GM12878 (cell line): ENCODE measurements at regions not wholly inside any gene's neighbourhood (a gene's known extent, or its start where the extent isn't known, plus 50 kb on each side); places are given as distances from the start of the nearest gene placed in this dataset.

Experiments used
- ATAC-seq: fragments of 200-7000 bp; cut with Tn5 transposase; 3 replicates; pipeline ENCODE4 v1.9.1; 2020; ENCODE audit warnings: mild to moderate bottlenecking, moderate library complexity
- BruUV-seq: library from RNA; stranded (reverse); fragments of 400-500 nt; replicated peaks from 2 replicates; lab custom pipeline; 2021; lab: Mats Ljungman, UMichigan
- CTCF ChIA-PET: fragments of 300-600 bp; sonication (Branson Sonifier 250); formaldehyde crosslinking; extraction: SDS; loops from one replicate; lab custom pipeline; 2021; ENCODE audit warnings: inconsistent platforms; lab: Yijun Ruan, JAX
- POLR2A ChIA-PET: fragments of 350-600 bp; formaldehyde crosslinking; extraction: SDS; loops from one replicate; lab custom pipeline; 2021; ENCODE audit warnings: inconsistent platforms; lab: Charles Lee
- RAD21 ChIA-PET: fragments of 300-600 bp; sonication (Branson Sonifier 250); formaldehyde crosslinking; loops from one replicate; lab custom pipeline; 2023; ENCODE audit warnings: antibody characterized with exemption; ENCODE audit not compliant: unreplicated experiment; lab: Charles Lee
- SMC1A ChIA-PET: fragments of 300-600 bp; sonication (Branson Sonifier 250); formaldehyde crosslinking; loops from one replicate; lab custom pipeline; 2023; ENCODE audit not compliant: unreplicated experiment, uncharacterized antibody; lab: Charles Lee
- DNase-seq: peaks from one replicate; pipeline ENCODE4 v3.0.0-alpha.2; 2011; ENCODE audit warnings: low read depth, low spot score
- FAIRE-seq: peaks from 3 replicates; lab custom pipeline; 2011; peaks lifted over from hg19 to GRCh38; lab: Jason Lieb, UNC
- H2AFZ ChIP-seq: 2 replicates; pipeline ENCODE4 v1.6.0; 2011; ENCODE audit warnings: low read depth, low read length, control low read depth; ENCODE audit not compliant: control insufficient read depth
- H3K27ac ChIP-seq: 2 replicates; pipeline ENCODE4 v1.5.1; 2011; ENCODE audit warnings: control low read depth; ENCODE audit not compliant: control insufficient read depth, insufficient read depth
- H3K27me3 ChIP-seq, 2 experiments: replicated peaks in 1 of 2; 2 replicates each; pipeline versions ENCODE4 v1.6.0 to v1.6.1; 2011; ENCODE audit warnings: low read length in 1 of 2; ENCODE audit not compliant: control insufficient read depth in 2 of 2, insufficient read depth in 2 of 2
- H3K36me3 ChIP-seq, 2 experiments: 2 replicates each; pipeline ENCODE4 v1.5.1; 2011; ENCODE audit warnings: low read length in 1 of 2; ENCODE audit not compliant: control insufficient read depth in 2 of 2, insufficient read depth in 2 of 2
- H3K4me1 ChIP-seq: 2 replicates; pipeline ENCODE4 v1.6.1; 2011; ENCODE audit warnings: mild to moderate bottlenecking, low read length, moderate library complexity, mixed read lengths; ENCODE audit not compliant: control insufficient read depth, insufficient read depth
- H3K4me2 ChIP-seq: 2 replicates; pipeline ENCODE4 v1.6.0; 2011; ENCODE audit warnings: control low read depth; ENCODE audit not compliant: control insufficient read depth, insufficient read depth
- H3K4me3 ChIP-seq: fragments of 200-600 bp; sonication (generic); 2 replicates; pipeline ENCODE4 v1.5.1; 2016
- H3K79me2 ChIP-seq: 2 replicates; pipeline ENCODE4 v1.6.0; 2011; ENCODE audit warnings: low read length; ENCODE audit not compliant: control insufficient read depth, insufficient read depth
- H3K9ac ChIP-seq: 2 replicates; pipeline ENCODE4 v1.8.0; 2011; ENCODE audit warnings: low read length, control low read depth, mixed read lengths; ENCODE audit not compliant: control insufficient read depth, insufficient read depth
- H3K9me3 ChIP-seq: replicated peaks from 3 replicates; pipeline ENCODE4 v1.5.1; 2011; ENCODE audit warnings: mild to moderate bottlenecking, low read length; ENCODE audit not compliant: control insufficient read depth, insufficient read depth
- H4K20me1 ChIP-seq: 2 replicates; pipeline ENCODE4 v1.6.0; 2011; ENCODE audit not compliant: control insufficient read depth, insufficient read depth
- ATF7 ChIP-seq: fragments of 450-650 bp; IDR thresholded peaks from 2 replicates; pipeline ENCODE4 v1.6.1; 2016; ENCODE audit warnings: low read depth, mild to moderate bottlenecking
- BCL11A ChIP-seq: IDR thresholded peaks from 2 replicates; pipeline ENCODE4 v1.6.1; 2011; ENCODE audit warnings: low read depth, low read length
- CHD4 ChIP-seq: fragments of 200-600 bp; sonication (generic); IDR thresholded peaks from 2 replicates; pipeline ENCODE4 v1.6.1; 2016; ENCODE audit warnings: mild to moderate bottlenecking
- KAT2A ChIP-seq: conservative IDR thresholded peaks from 2 replicates; pipeline ENCODE4 v1.6.1; 2011; ENCODE audit warnings: low read depth, low read length; ENCODE audit not compliant: control insufficient read depth
- KLF5 ChIP-seq: fragments of 450-650 bp; IDR thresholded peaks from 2 replicates; pipeline ENCODE4 v1.6.1; 2014; ENCODE audit warnings: mild to moderate bottlenecking; ENCODE audit not compliant: partially characterized antibody
- MXI1 ChIP-seq: fragments of 150-350 bp; IDR thresholded peaks from 2 replicates; pipeline ENCODE4 v1.6.1; 2011; ENCODE audit warnings: low read depth, mild to moderate bottlenecking, inconsistent platforms, low read length, improper control_type of control experiment
- NFIC ChIP-seq: IDR thresholded peaks from 2 replicates; pipeline ENCODE4 v1.6.1; 2012; ENCODE audit warnings: low read depth, mild to moderate bottlenecking, inconsistent platforms, low read length, moderate library complexity
- NFXL1 ChIP-seq: fragments of 450-650 bp; IDR thresholded peaks from 2 replicates; pipeline ENCODE4 v1.6.1; 2017; ENCODE audit warnings: antibody characterized with exemption, mild to moderate bottlenecking, borderline replicate concordance
- NR2C1 ChIP-seq: fragments of 450-650 bp; IDR thresholded peaks from 2 replicates; pipeline ENCODE4 v1.6.1; 2017; ENCODE audit warnings: antibody characterized with exemption, mild to moderate bottlenecking, moderate library complexity
- POLR2A ChIP-seq: IDR thresholded peaks from 2 replicates; pipeline ENCODE4 v1.6.1; 2011; ENCODE audit warnings: low read depth, mild to moderate bottlenecking, low read length
- RAD51 ChIP-seq: fragments of 450-650 bp; IDR thresholded peaks from 2 replicates; pipeline ENCODE4 v1.6.1; 2016; ENCODE audit warnings: moderate library complexity, mild to moderate bottlenecking, inconsistent platforms
- RELB ChIP-seq: fragments of 450-650 bp; IDR thresholded peaks from 2 replicates; pipeline ENCODE4 v1.6.1; 2017; ENCODE audit warnings: low read depth, mild to moderate bottlenecking, moderate library complexity
- SREBF2 ChIP-seq: IDR thresholded peaks from 2 replicates; pipeline ENCODE4 v1.6.1; 2012; ENCODE audit warnings: mild to moderate bottlenecking, low read length
- USF1 ChIP-seq: IDR thresholded peaks from 2 replicates; pipeline ENCODE4 v1.6.1; 2011; ENCODE audit warnings: borderline replicate concordance, low read depth, mild to moderate bottlenecking, moderate library complexity, mixed read lengths, low read length; ENCODE audit not compliant: insufficient read depth; ENCODE audit errors: extremely low read length
- YBX1 ChIP-seq: fragments of 450-650 bp; IDR thresholded peaks from 2 replicates; pipeline ENCODE4 v1.6.1; 2016; ENCODE audit warnings: antibody characterized with exemption
- ZBTB11 ChIP-seq: fragments of 450-650 bp; formaldehyde crosslinking; IDR thresholded peaks from 2 replicates; pipeline ENCODE4 v1.5.0; 2022; ENCODE audit warnings: mild to moderate bottlenecking, missing genetic modification characterization
- ZNF592 ChIP-seq: fragments of 450-650 bp; IDR thresholded peaks from 2 replicates; pipeline ENCODE4 v1.6.1; 2017; ENCODE audit warnings: mild to moderate bottlenecking, moderate library complexity
- in situ Hi-C: fragments of 300-500 bp; cut with MboI; formaldehyde crosslinking; loops from 9 replicates; pipeline ENCODE4 v1.14.3; 2018; ENCODE audit warnings: mixed read lengths
- intact Hi-C: fragments of 100-400 bp; cut with micrococcal nuclease; formaldehyde crosslinking; loops from one replicate; pipeline ENCODE4 v1.14.2; 2022; ENCODE audit not compliant: unreplicated experiment

- ChIA-PET POLR2A (no interaction called here), RAD21 (no interaction called here), CTCF (no interaction called here), SMC1A (interaction anchor here (1.0 kb wide), 1 partner anchor 9 kb away, joined by 4 read pairs; no protein-coding TSS in a partner anchor)
- Histone ChIP-seq H4K20me1 (no peaks in the 10 kb centered on the region), H3K4me1 (no peaks in the 10 kb centered on the region), H3K9me3 (no peaks in the 10 kb centered on the region), H3K9ac (no peak overlapping the region), H3K79me2 (no peaks in the 10 kb centered on the region), H3K36me3 (no peaks in the 10 kb centered on the region), H3K4me2 (no peak overlapping the region), H2AFZ (no peak overlapping the region), H3K27me3 (no peaks in the 10 kb centered on the region), H3K27ac (no peak overlapping the region), H3K4me3 (no peak overlapping the region)
- in situ Hi-C loops (no loop called here), intact Hi-C loops (no loop called here)
- ATAC-seq, result no peak
- no peak for FAIRE-seq
- TF ChIP-seq RAD51 (no peak), BCL11A (no peak), NFIC (no peak), ZNF592 (no peak), POLR2A (no peak), NR2C1 (no peak), ZBTB11 (CRISPR knock-in tag) (no peak), SREBF2 (no peak), KAT2A (no peak), ATF7 (no peak), NFXL1 (no peak), RELB (no peak), CHD4 (no peak), KLF5 (no peak), YBX1 (no peak), USF1 (no peak), MXI1 (no peak)
- no TSS peak for BruUV-seq
- DNase-seq, result no peak
Measured at GRCh38 chr12:30364822-30365221, 330.8 kb downstream of the IPO8 start.
